Neural cell (in vitro differentiated cells): ENCODE measurements at regions not wholly inside any gene's neighbourhood (a gene's known extent, or its start where the extent isn't known, plus 50 kb on each side); places are given as distances from the start of the nearest gene placed in this dataset.

Experiments used
- H2AFZ ChIP-seq: fragments of 200-600, 300-800 bp; sonication (generic), shearing (Covaris generic); 2 replicates; pipeline ENCODE4 v1.6.0; 2014; ENCODE audit warnings: low read depth, mild to moderate bottlenecking, antibody characterized with exemption, low read length, moderate library complexity
- H3F3A ChIP-seq: fragments of 200-600 bp; shearing (Covaris generic); 2 replicates; pipeline ENCODE4 v1.6.1; 2016; ENCODE audit warnings: mild to moderate bottlenecking, moderate library complexity, mixed read lengths, antibody characterized with exemption, low read length; ENCODE audit not compliant: insufficient read depth, poor library complexity, severe bottlenecking
- H3K27ac ChIP-seq: fragments of 200-600, 300-800 bp; sonication (generic), shearing (Covaris generic); 2 replicates; pipeline ENCODE4 v1.5.1; 2014; ENCODE audit warnings: mild to moderate bottlenecking, low read length, moderate library complexity
- H3K27me3 ChIP-seq: fragments of 300-800, 200-600 bp; sonication (generic), shearing (Covaris generic); 2 replicates; pipeline ENCODE4 v1.6.0; 2014; ENCODE audit warnings: mild to moderate bottlenecking, low read depth, low read length, moderate library complexity; ENCODE audit not compliant: insufficient read depth
- H3K36me3 ChIP-seq: fragments of 300-800, 200-600 bp; sonication (generic), shearing (Covaris generic); 2 replicates; pipeline ENCODE4 v1.5.1; 2014; ENCODE audit warnings: mild to moderate bottlenecking, antibody characterized with exemption, low read length, moderate library complexity; ENCODE audit not compliant: insufficient read depth
- H3K4me2 ChIP-seq: fragments of 300-800, 200-600 bp; sonication (generic), shearing (Covaris generic); 2 replicates; pipeline ENCODE4 v1.6.0; 2014; ENCODE audit warnings: mild to moderate bottlenecking, low read length
- H3K4me3 ChIP-seq: fragments of 300-800, 200-600 bp; sonication (generic), shearing (Covaris generic); 2 replicates; pipeline ENCODE4 v1.5.1; 2014; ENCODE audit warnings: mild to moderate bottlenecking, low read length, moderate library complexity
- H3K79me2 ChIP-seq: fragments of 200-600 bp; shearing (Covaris generic); replicated peaks from 2 replicates; pipeline ENCODE4 v1.6.0; 2014; ENCODE audit warnings: mild to moderate bottlenecking, low read length, moderate library complexity; ENCODE audit not compliant: insufficient read depth
- H3K9ac ChIP-seq: fragments of 300-800, 200-600 bp; sonication (generic), shearing (Covaris generic); 2 replicates; pipeline ENCODE4 v1.6.1; 2016; ENCODE audit warnings: mild to moderate bottlenecking, low read length, mixed read lengths
- H3K9me2 ChIP-seq: fragments of 200-600 bp; shearing (Covaris generic); 2 replicates; pipeline ENCODE4 v1.6.1; 2016; ENCODE audit warnings: mild to moderate bottlenecking, low read length, mixed read lengths; ENCODE audit not compliant: insufficient read depth
- H3K9me3 ChIP-seq: fragments of 200-600, 300-800 bp; sonication (generic), shearing (Covaris generic); 2 replicates; pipeline ENCODE4 v1.6.1; 2016; ENCODE audit warnings: mild to moderate bottlenecking, mixed run types, low read length, moderate library complexity, mixed read lengths
- H4K20me1 ChIP-seq: fragments of 200-600 bp; shearing (Covaris generic); 2 replicates; pipeline ENCODE4 v1.6.1; 2016; ENCODE audit warnings: mild to moderate bottlenecking, mixed run types; ENCODE audit not compliant: insufficient read depth
- EP300 ChIP-seq: fragments of 450-650 bp; conservative IDR thresholded peaks from 2 replicates; pipeline ENCODE4 v1.6.1; 2014; ENCODE audit warnings: antibody characterized with exemption, mild to moderate bottlenecking, moderate library complexity; ENCODE audit not compliant: poor library complexity, severe bottlenecking
- EZH2 ChIP-seq: fragments of 200-600, 300-800 bp; shearing (Covaris generic), sonication (generic); IDR thresholded peaks from 2 replicates; pipeline ENCODE4 v1.6.1; 2014; ENCODE audit warnings: antibody characterized with exemption, low read length, borderline replicate concordance, mild to moderate bottlenecking; ENCODE audit not compliant: insufficient read depth, poor library complexity, severe bottlenecking
- MXI1 ChIP-seq: fragments of 450-650 bp; conservative IDR thresholded peaks from 2 replicates; pipeline ENCODE4 v1.6.1; 2014; ENCODE audit warnings: antibody characterized with exemption, mild to moderate bottlenecking; ENCODE audit not compliant: poor library complexity, severe bottlenecking
- POLR2AphosphoS5 ChIP-seq: IDR thresholded peaks from 2 replicates; pipeline ENCODE4 v1.6.1; 2012
- RAD21 ChIP-seq: fragments of 450-650 bp; conservative IDR thresholded peaks from 2 replicates; pipeline ENCODE4 v1.6.1; 2014; ENCODE audit warnings: antibody characterized with exemption, mild to moderate bottlenecking, moderate library complexity
- SMC3 ChIP-seq: fragments of 450-650 bp; conservative IDR thresholded peaks from 2 replicates; pipeline ENCODE4 v1.6.1; 2014; ENCODE audit warnings: antibody characterized with exemption, mild to moderate bottlenecking, moderate library complexity; ENCODE audit not compliant: poor library complexity
- TAF1 ChIP-seq: IDR thresholded peaks from 2 replicates; pipeline ENCODE4 v1.6.1; 2012; ENCODE audit warnings: low read depth
- TF ChIP-seq, protein P1 (sequence below): fragments of 450-650 bp; IDR thresholded peaks from 2 replicates; pipeline ENCODE4 v1.5.1; 2014; ENCODE audit warnings: antibody characterized with exemption, mild to moderate bottlenecking, moderate library complexity; ENCODE audit not compliant: poor library complexity, severe bottlenecking
- TF ChIP-seq, protein P2 (sequence below): IDR thresholded peaks from 2 replicates; pipeline ENCODE4 v1.6.1; 2012; ENCODE audit warnings: borderline replicate concordance

DNA sequence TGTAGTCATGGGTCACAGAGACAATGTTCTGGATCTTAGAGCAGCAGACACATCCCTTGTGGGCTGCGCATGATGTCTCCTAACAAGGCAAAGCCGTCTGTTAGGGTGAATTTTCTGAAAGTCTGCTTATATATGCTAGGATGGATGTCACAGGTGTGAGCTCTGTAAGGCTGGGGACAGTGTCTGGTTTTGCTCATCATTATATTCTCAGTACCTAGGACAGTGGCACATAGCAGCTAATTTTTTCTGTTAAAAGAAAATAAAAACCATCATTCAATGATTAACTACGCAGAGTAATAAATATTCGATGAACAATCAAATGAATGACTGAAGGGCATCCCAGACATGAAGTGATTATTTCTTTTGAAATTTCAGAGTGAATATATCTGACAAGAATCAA is 52.9 kb upstream of the FAM169A start:
- H3K4me2 ChIP-seq, result no peak overlapping the region
- no peaks in the 10 kb centered on the region for H3K9me2 ChIP-seq
- no peaks in the 10 kb centered on the region for H3K36me3 ChIP-seq
- no peak overlapping the region for H3K4me3 ChIP-seq
- H3K27ac ChIP-seq, result no peak overlapping the region
- no peak overlapping the region for H3K9ac ChIP-seq
- TF ChIP-seq, protein P1, sequence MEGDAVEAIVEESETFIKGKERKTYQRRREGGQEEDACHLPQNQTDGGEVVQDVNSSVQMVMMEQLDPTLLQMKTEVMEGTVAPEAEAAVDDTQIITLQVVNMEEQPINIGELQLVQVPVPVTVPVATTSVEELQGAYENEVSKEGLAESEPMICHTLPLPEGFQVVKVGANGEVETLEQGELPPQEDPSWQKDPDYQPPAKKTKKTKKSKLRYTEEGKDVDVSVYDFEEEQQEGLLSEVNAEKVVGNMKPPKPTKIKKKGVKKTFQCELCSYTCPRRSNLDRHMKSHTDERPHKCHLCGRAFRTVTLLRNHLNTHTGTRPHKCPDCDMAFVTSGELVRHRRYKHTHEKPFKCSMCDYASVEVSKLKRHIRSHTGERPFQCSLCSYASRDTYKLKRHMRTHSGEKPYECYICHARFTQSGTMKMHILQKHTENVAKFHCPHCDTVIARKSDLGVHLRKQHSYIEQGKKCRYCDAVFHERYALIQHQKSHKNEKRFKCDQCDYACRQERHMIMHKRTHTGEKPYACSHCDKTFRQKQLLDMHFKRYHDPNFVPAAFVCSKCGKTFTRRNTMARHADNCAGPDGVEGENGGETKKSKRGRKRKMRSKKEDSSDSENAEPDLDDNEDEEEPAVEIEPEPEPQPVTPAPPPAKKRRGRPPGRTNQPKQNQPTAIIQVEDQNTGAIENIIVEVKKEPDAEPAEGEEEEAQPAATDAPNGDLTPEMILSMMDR, result no peak
- no peak for TF ChIP-seq EZH2
- no peaks in the 10 kb centered on the region for H3F3A ChIP-seq
- H4K20me1 ChIP-seq, result no peaks in the 10 kb centered on the region
- no peaks in the 10 kb centered on the region for H3K27me3 ChIP-seq
- no peaks in the 10 kb centered on the region for H3K9me3 ChIP-seq
- no peak overlapping the region for H2AFZ ChIP-seq
- no peaks in the 10 kb centered on the region for H3K79me2 ChIP-seq

DNA sequence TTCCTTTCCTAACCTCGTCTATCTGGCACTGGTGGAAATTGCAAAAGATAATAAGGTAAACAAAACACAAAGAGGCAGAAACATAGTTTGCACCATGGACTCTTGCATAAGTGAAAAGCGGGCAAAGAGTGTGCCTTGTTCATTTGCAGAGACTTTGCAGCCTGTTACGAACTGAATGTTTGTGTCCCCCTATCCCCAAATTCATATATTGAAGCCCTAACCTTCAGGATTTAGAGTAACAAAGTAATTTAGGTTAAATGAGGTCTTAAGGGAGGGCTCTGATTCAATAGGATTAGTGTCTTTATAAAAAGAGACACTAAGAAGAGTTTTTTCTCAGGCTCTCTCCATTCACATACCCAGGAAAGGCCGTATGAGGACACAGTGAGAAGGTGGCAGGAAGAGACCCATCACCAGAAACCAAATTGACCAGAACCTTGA is 52.1 kb upstream of the FAM169A start:
- H3K27ac ChIP-seq, result no peak overlapping the region
- H3K36me3 ChIP-seq, result no peaks in the 10 kb centered on the region
- no peak overlapping the region for H3K4me2 ChIP-seq
- no peaks in the 10 kb centered on the region for H3K9me2 ChIP-seq
- no peaks in the 10 kb centered on the region for H3K9me3 ChIP-seq
- TF ChIP-seq EZH2, result no peak
- no peak for TF ChIP-seq EP300
- TF ChIP-seq SMC3, result no peak
- no peak for TF ChIP-seq MXI1
- TF ChIP-seq, protein P2, sequence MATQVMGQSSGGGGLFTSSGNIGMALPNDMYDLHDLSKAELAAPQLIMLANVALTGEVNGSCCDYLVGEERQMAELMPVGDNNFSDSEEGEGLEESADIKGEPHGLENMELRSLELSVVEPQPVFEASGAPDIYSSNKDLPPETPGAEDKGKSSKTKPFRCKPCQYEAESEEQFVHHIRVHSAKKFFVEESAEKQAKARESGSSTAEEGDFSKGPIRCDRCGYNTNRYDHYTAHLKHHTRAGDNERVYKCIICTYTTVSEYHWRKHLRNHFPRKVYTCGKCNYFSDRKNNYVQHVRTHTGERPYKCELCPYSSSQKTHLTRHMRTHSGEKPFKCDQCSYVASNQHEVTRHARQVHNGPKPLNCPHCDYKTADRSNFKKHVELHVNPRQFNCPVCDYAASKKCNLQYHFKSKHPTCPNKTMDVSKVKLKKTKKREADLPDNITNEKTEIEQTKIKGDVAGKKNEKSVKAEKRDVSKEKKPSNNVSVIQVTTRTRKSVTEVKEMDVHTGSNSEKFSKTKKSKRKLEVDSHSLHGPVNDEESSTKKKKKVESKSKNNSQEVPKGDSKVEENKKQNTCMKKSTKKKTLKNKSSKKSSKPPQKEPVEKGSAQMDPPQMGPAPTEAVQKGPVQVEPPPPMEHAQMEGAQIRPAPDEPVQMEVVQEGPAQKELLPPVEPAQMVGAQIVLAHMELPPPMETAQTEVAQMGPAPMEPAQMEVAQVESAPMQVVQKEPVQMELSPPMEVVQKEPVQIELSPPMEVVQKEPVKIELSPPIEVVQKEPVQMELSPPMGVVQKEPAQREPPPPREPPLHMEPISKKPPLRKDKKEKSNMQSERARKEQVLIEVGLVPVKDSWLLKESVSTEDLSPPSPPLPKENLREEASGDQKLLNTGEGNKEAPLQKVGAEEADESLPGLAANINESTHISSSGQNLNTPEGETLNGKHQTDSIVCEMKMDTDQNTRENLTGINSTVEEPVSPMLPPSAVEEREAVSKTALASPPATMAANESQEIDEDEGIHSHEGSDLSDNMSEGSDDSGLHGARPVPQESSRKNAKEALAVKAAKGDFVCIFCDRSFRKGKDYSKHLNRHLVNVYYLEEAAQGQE, result no peak
- TF ChIP-seq, protein P1, result no peak
- no peak for TF ChIP-seq RAD21
- no peak for TF ChIP-seq POLR2AphosphoS5
- TF ChIP-seq TAF1, result no peak
- H3K27me3 ChIP-seq, result no peaks in the 10 kb centered on the region
- no peaks in the 10 kb centered on the region for H4K20me1 ChIP-seq
- no peak overlapping the region for H3K4me3 ChIP-seq
- no peaks in the 10 kb centered on the region for H3F3A ChIP-seq
- no peak overlapping the region for H2AFZ ChIP-seq
- no peak overlapping the region for H3K9ac ChIP-seq
- no peaks in the 10 kb centered on the region for H3K79me2 ChIP-seq
